HCT116 (cell line): ENCODE measurements at regions not wholly inside any gene's neighbourhood (a gene's known extent, or its start where the extent isn't known, plus 50 kb on each side); places are given as distances from the start of the nearest gene placed in this dataset.

Source experiments
- ATAC-seq: fragments of 200-7000 bp; cut with Tn5 transposase; 2 replicates; pipeline ENCODE4 v1.9.1; 2020; ENCODE audit warnings: mild to moderate bottlenecking, moderate library complexity
- BruUV-seq: library from RNA; stranded (reverse); fragments of 400-500 nt; replicated peaks from 2 replicates; lab custom pipeline; 2021; lab: Mats Ljungman, UMichigan
- CTCF ChIA-PET: fragments of 300-600 bp; sonication (Branson Sonifier 250); formaldehyde crosslinking; loops from one replicate; lab custom pipeline; 2021; ENCODE audit warnings: antibody characterized with exemption; lab: Charles Lee
- POLR2A ChIA-PET: fragments of 300-600, 350-600 bp; sonication (Branson Sonifier 250); formaldehyde crosslinking; loops from one replicate; lab custom pipeline; 2021; ENCODE audit warnings: antibody characterized with exemption; lab: Charles Lee
- RAD21 ChIA-PET, 2 experiments: fragments of 300-600 bp; sonication (Branson Sonifier 250); formaldehyde crosslinking; loops; one replicate each; lab custom pipeline; 2023; ENCODE audit warnings: low total read pairs in 2 of 2; ENCODE audit not compliant: uncharacterized antibody in 2 of 2, unreplicated experiment in 2 of 2, low non-redundant PET in 1 of 2; lab: Charles Lee
- DNase-seq: peaks from one replicate; pipeline ENCODE4 v3.0.0-alpha.2; 2010; ENCODE audit warnings: low read depth, low spot score
- H2AFZ ChIP-seq: fragments of 200-600 bp; shearing (Covaris generic), sonication (generic); 2 replicates; pipeline ENCODE4 v1.6.1; 2017; ENCODE audit warnings: low read depth, mixed run types, mixed read lengths, antibody characterized with exemption, low read length; ENCODE audit not compliant: poor library complexity, severe bottlenecking
- H3K27ac ChIP-seq: 2 replicates; pipeline ENCODE4 v1.5.1; 2012; ENCODE audit warnings: low read depth, low read length
- H3K27me3 ChIP-seq: fragments of 200-600 bp; sonication (generic); 2 replicates; pipeline ENCODE4 v1.6.1; 2016; ENCODE audit warnings: mixed run types, low read length, mixed read lengths; ENCODE audit not compliant: insufficient read depth
- H3K36me3 ChIP-seq, 2 experiments: fragments of 200-500 bp in 1 of 2; fragments of 200-600 bp in 1 of 2; sonication (Bioruptor generic) in 1 of 2; sonication (generic) in 1 of 2; 2 replicates each; pipeline versions ENCODE4 v1.5.1 to v1.6.1; 2014 to 2016; ENCODE audit warnings: low read length in 2 of 2, inconsistent platforms in 1 of 2, mixed read lengths in 1 of 2, mixed run types in 1 of 2; ENCODE audit not compliant: insufficient read depth in 2 of 2, control insufficient read depth in 1 of 2
- H3K4me1 ChIP-seq, 2 experiments: fragments of 200-600 bp in 1 of 2; sonication (generic) in 1 of 2; 2 replicates each; pipeline versions ENCODE4 v1.5.1 to v1.6.1; 2012 to 2017; ENCODE audit warnings: low read length in 2 of 2, inconsistent platforms in 1 of 2, mild to moderate bottlenecking in 1 of 2, mixed read lengths in 1 of 2, mixed run types in 1 of 2, moderate library complexity in 1 of 2; ENCODE audit not compliant: insufficient read depth in 2 of 2, control insufficient read depth in 1 of 2
- H3K4me2 ChIP-seq: fragments of 200-600 bp; sonication (generic); 2 replicates; pipeline ENCODE4 v1.6.1; 2017; ENCODE audit warnings: mixed run types, low read length, mixed read lengths
- H3K4me3 ChIP-seq, 2 experiments: fragments of 200-600 bp in 1 of 2; sonication (generic) in 1 of 2; replicated peaks in 1 of 2; 2 replicates each; pipeline ENCODE4 v1.5.1; 2011 to 2016; ENCODE audit warnings: low read length in 2 of 2, control low read depth in 1 of 2, low read depth in 1 of 2, mild to moderate bottlenecking in 1 of 2, mixed read lengths in 1 of 2, mixed run types in 1 of 2
- H3K79me2 ChIP-seq: fragments of 200-600 bp; sonication (generic); 2 replicates; pipeline ENCODE4 v1.6.1; 2017; ENCODE audit warnings: mild to moderate bottlenecking, mixed run types, low read length, moderate library complexity, mixed read lengths; ENCODE audit not compliant: insufficient read depth
- H3K9ac ChIP-seq: fragments of 200-600 bp; sonication (generic); 2 replicates; pipeline ENCODE4 v1.6.1; 2016; ENCODE audit warnings: low read length, mixed read lengths
- H3K9me2 ChIP-seq: fragments of 200-600 bp; sonication (generic), shearing (Covaris generic); 2 replicates; pipeline ENCODE4 v1.6.1; 2017; ENCODE audit warnings: mixed run types, mild to moderate bottlenecking, moderate library complexity; ENCODE audit not compliant: insufficient read depth
- H3K9me3 ChIP-seq, 2 experiments: fragments of 200-500 bp in 1 of 2; fragments of 200-600 bp in 1 of 2; sonication (Bioruptor generic) in 1 of 2; sonication (generic) in 1 of 2; 2 replicates each; pipeline ENCODE4 v1.6.1; 2014 to 2017; ENCODE audit warnings: low read length in 2 of 2, mixed read lengths in 2 of 2, inconsistent platforms in 1 of 2, low read depth in 1 of 2, mild to moderate bottlenecking in 1 of 2, mixed run types in 1 of 2, moderate library complexity in 1 of 2; ENCODE audit not compliant: control insufficient read depth in 1 of 2, insufficient read depth in 1 of 2
- H4K20me1 ChIP-seq: fragments of 200-600 bp; sonication (generic), shearing (Covaris generic); 2 replicates; pipeline ENCODE4 v1.6.1; 2017; ENCODE audit warnings: mixed run types, mild to moderate bottlenecking, moderate library complexity; ENCODE audit not compliant: insufficient read depth
- CBX3 ChIP-seq: IDR thresholded peaks from 2 replicates; pipeline ENCODE4 v1.6.1; 2012; ENCODE audit warnings: low read depth
- ELF1 ChIP-seq: IDR thresholded peaks from 2 replicates; pipeline ENCODE4 v1.6.1; 2012; ENCODE audit warnings: low read depth, borderline replicate concordance
- EZH2 ChIP-seq: fragments of 200-600 bp; sonication (generic); IDR thresholded peaks from 2 replicates; pipeline ENCODE4 v1.6.1; 2017; ENCODE audit warnings: antibody characterized with exemption, mixed run types
- EZH2phosphoT487 ChIP-seq: fragments of 200-600 bp; IDR thresholded peaks from 2 replicates; pipeline ENCODE4 v1.6.1; 2018; ENCODE audit warnings: antibody characterized with exemption, borderline replicate concordance
- FOSL1 ChIP-seq: IDR thresholded peaks from 2 replicates; pipeline ENCODE4 v1.6.1; 2012; ENCODE audit warnings: low read depth
- POLR2A ChIP-seq: IDR thresholded peaks from 2 replicates; pipeline ENCODE4 v1.7.0; 2011; ENCODE audit warnings: borderline replicate concordance; ENCODE audit not compliant: insufficient read depth, insufficient read length; ENCODE audit errors: extremely low read depth
- SIN3A ChIP-seq: IDR thresholded peaks from 2 replicates; pipeline ENCODE4 v1.6.1; 2012; ENCODE audit warnings: low read depth
- SRF ChIP-seq: IDR thresholded peaks from 2 replicates; pipeline ENCODE4 v1.6.1; 2012; ENCODE audit warnings: low read depth
- intact Hi-C: fragments of 100-400 bp; cut with micrococcal nuclease; formaldehyde crosslinking; loops from 2 replicates; pipeline ENCODE4 v1.10.0; 2022
- TF ChIP-seq, protein P1 (sequence below): IDR thresholded peaks from 2 replicates; pipeline ENCODE4 v1.6.1; 2012; ENCODE audit warnings: low read depth
- TF ChIP-seq, protein P2 (sequence below), 3 experiments: fragments of 200-600 bp in 1 of 3; sonication (generic) in 1 of 3; IDR thresholded peaks in 2 of 3; conservative IDR thresholded peaks in 1 of 3; 2 replicates each; pipeline ENCODE4 v1.5.1; 2012 to 2017; ENCODE audit warnings: low read depth in 2 of 3, low read length in 2 of 3, antibody characterized with exemption in 1 of 3, borderline replicate concordance in 1 of 3, control low read depth in 1 of 3, mild to moderate bottlenecking in 1 of 3, mixed read lengths in 1 of 3, mixed run types in 1 of 3, moderate library complexity in 1 of 3; ENCODE audit not compliant: insufficient read depth in 1 of 3
- TF ChIP-seq, protein P3 (sequence below): IDR thresholded peaks from 2 replicates; pipeline ENCODE4 v1.6.1; 2012

DNA sequence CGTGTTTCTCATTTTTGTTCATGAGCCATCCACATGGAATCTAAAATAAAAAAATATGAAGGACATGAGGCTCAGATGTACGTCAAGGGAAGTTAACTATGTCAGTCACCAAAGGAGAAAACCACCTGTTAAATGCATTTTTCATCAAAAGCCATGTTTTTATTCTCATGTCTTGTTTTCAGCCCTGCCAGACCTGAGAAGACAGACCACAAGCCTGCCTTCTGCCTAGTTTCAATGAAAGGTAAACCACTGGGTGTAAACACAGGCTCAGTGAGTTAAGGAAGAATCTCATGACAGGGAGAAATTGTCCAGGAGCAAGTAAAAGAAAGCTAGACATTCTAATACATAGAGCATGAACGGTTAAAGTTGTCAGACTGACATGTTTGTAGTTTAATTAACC is 52.3 kb upstream of the TNIP3 start:
- no peak overlapping the region for H3K4me2 ChIP-seq
- no peaks in the 10 kb centered on the region for H3K79me2 ChIP-seq
- TF ChIP-seq EZH2phosphoT487 (no peak), FOSL1 (no peak), SIN3A (no peak), SRF (no peak), ELF1 (no peak), POLR2A (no peak), CBX3 (no peak), EZH2 (no peak)
- TF ChIP-seq, protein P1, sequence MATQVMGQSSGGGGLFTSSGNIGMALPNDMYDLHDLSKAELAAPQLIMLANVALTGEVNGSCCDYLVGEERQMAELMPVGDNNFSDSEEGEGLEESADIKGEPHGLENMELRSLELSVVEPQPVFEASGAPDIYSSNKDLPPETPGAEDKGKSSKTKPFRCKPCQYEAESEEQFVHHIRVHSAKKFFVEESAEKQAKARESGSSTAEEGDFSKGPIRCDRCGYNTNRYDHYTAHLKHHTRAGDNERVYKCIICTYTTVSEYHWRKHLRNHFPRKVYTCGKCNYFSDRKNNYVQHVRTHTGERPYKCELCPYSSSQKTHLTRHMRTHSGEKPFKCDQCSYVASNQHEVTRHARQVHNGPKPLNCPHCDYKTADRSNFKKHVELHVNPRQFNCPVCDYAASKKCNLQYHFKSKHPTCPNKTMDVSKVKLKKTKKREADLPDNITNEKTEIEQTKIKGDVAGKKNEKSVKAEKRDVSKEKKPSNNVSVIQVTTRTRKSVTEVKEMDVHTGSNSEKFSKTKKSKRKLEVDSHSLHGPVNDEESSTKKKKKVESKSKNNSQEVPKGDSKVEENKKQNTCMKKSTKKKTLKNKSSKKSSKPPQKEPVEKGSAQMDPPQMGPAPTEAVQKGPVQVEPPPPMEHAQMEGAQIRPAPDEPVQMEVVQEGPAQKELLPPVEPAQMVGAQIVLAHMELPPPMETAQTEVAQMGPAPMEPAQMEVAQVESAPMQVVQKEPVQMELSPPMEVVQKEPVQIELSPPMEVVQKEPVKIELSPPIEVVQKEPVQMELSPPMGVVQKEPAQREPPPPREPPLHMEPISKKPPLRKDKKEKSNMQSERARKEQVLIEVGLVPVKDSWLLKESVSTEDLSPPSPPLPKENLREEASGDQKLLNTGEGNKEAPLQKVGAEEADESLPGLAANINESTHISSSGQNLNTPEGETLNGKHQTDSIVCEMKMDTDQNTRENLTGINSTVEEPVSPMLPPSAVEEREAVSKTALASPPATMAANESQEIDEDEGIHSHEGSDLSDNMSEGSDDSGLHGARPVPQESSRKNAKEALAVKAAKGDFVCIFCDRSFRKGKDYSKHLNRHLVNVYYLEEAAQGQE = no peak
- TF ChIP-seq, protein P2, sequence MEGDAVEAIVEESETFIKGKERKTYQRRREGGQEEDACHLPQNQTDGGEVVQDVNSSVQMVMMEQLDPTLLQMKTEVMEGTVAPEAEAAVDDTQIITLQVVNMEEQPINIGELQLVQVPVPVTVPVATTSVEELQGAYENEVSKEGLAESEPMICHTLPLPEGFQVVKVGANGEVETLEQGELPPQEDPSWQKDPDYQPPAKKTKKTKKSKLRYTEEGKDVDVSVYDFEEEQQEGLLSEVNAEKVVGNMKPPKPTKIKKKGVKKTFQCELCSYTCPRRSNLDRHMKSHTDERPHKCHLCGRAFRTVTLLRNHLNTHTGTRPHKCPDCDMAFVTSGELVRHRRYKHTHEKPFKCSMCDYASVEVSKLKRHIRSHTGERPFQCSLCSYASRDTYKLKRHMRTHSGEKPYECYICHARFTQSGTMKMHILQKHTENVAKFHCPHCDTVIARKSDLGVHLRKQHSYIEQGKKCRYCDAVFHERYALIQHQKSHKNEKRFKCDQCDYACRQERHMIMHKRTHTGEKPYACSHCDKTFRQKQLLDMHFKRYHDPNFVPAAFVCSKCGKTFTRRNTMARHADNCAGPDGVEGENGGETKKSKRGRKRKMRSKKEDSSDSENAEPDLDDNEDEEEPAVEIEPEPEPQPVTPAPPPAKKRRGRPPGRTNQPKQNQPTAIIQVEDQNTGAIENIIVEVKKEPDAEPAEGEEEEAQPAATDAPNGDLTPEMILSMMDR (IDR thresholded peaks at IDR 0.05 in 2 of 3, conservative IDR thresholded peaks at IDR 0.05 in 1 of 3; ENCODE audit: borderline replicate concordance in 1 of 3, insufficient read depth in 1 of 3, low read depth in 2 of 3, low read length in 2 of 3) = no peak
- TF ChIP-seq, protein P3, sequence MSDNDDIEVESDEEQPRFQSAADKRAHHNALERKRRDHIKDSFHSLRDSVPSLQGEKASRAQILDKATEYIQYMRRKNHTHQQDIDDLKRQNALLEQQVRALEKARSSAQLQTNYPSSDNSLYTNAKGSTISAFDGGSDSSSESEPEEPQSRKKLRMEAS = no peak
- H3K4me1 ChIP-seq = no peaks in the 10 kb centered on the region
- BruUV-seq = no TSS peak
- DNase-seq = no peak
- POLR2A ChIA-PET = no interaction called here
- no peaks in the 10 kb centered on the region for H3K27me3 ChIP-seq
- RAD21 ChIA-PET = no interaction called here
- no peaks in the 10 kb centered on the region for H4K20me1 ChIP-seq
- H3K4me3 ChIP-seq = no peak overlapping the region
- CTCF ChIA-PET = no interaction called here
- no peak overlapping the region for H3K27ac ChIP-seq
- no peak for ATAC-seq
- no peaks in the 10 kb centered on the region for H3K9me3 ChIP-seq
- H3K9ac ChIP-seq = no peak overlapping the region
- no peak overlapping the region for H2AFZ ChIP-seq
- H3K36me3 ChIP-seq = no peaks in the 10 kb centered on the region
- intact Hi-C loops = no loop called here
- no peaks in the 10 kb centered on the region for H3K9me2 ChIP-seq
